LNCaP clone FGC (cell line): ENCODE measurements at regions not wholly inside any gene's neighbourhood (a gene's known extent, or its start where the extent isn't known, plus 50 kb on each side); places are given as distances from the start of the nearest gene placed in this dataset.

Experiments
- DNase-seq: peaks from one replicate; pipeline ENCODE4 v3.0.0-alpha.2; 2011; ENCODE audit warnings: low read depth
- H3K4me3 ChIP-seq: 2 replicates; pipeline ENCODE4 v1.5.1; 2011; ENCODE audit warnings: mild to moderate bottlenecking, low read depth, low read length, control low read depth
- CTCF ChIP-seq: IDR thresholded peaks from 2 replicates; pipeline ENCODE4 v1.5.1; 2012; ENCODE audit warnings: mild to moderate bottlenecking; ENCODE audit not compliant: control insufficient read depth, insufficient read depth; ENCODE audit errors: extremely low read depth

GRCh38 chr1:157410457-157410856 lies 141.9 kb downstream of the FCRL5 start:
- H3K4me3 ChIP-seq, result no peak overlapping the region
- no peak for DNase-seq
- no peak for TF ChIP-seq CTCF

- no peak for DNase-seq
- TF ChIP-seq CTCF, result no peak
Observed at GRCh38 chr1:157409927-157410326, 142.4 kb downstream of the FCRL5 start.

GRCh38 chr1:157407917-157408525 lies 144.3 kb downstream of the FCRL5 start:
- no peak for TF ChIP-seq CTCF
- H3K4me3 ChIP-seq, result no peak overlapping the region
- DNase-seq, result no peak

More at GRCh38 chr1:157409927-157410326, 142.4 kb downstream of the FCRL5 start:
- no peak overlapping the region for H3K4me3 ChIP-seq

GRCh38 chr1:157407367-157407766 lies 144.9 kb downstream of the FCRL5 start:
- no peak overlapping the region for H3K4me3 ChIP-seq
- DNase-seq, result no peak
- TF ChIP-seq CTCF, result no peak

GRCh38 chr1:157405662-157406061 lies 146.7 kb downstream of the FCRL5 start:
- no peak for DNase-seq
- TF ChIP-seq CTCF, result no peak
- H3K4me3 ChIP-seq, result no peak overlapping the region

- no peak overlapping the region for H3K4me3 ChIP-seq
- DNase-seq, result no peak
- TF ChIP-seq CTCF, result no peak
Observed at GRCh38 chr1:157404614-157405013, 147.7 kb downstream of the FCRL5 start.

- no peak for TF ChIP-seq CTCF
- DNase-seq, result no peak
- H3K4me3 ChIP-seq, result no peak overlapping the region
Observed at GRCh38 chr1:157404063-157404501, 148.2 kb downstream of the FCRL5 start.
